ENCODE measurements at regions not wholly inside any gene's neighbourhood (a gene's known extent, or its start where the extent isn't known, plus 50 kb on each side); places are given as distances from the start of the nearest gene placed in this dataset.

DNA sequence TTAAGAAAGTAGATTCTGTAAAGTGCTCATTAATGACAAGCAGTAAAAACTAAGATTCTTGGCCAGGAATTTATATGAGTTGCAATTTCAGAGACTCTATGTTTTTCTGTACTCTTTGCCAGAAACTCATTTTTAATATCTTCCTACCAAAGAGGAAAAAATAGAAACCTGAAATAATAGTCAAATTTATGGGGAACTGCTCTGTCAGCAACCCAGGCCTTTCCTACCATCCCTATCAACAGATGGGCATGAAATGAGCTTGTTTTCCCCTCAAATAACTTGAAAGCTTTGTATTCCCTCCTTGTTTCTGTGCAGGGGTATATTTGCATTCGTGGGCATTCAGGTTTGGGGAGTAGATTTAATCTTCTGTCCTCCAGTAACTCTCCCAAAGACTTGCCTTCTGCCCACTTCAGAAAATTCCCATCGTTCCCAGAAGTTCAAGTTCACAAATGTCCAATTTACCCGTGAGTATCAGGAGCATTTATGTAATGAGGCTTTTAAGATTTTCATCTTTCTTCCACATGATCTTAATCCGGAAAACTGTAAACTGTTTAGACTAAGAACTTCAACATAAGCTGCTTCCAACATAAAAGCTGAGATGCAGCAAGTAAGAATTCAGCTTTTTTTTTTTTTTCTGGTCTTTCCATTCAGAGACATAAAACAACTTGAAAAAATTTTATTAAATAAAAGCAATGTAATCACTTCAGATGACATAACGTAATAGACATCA lies 363.1 kb downstream of the EFNB2 start:
- no peak for DNase-seq (ENCODE audit: low spot score)

DNA sequence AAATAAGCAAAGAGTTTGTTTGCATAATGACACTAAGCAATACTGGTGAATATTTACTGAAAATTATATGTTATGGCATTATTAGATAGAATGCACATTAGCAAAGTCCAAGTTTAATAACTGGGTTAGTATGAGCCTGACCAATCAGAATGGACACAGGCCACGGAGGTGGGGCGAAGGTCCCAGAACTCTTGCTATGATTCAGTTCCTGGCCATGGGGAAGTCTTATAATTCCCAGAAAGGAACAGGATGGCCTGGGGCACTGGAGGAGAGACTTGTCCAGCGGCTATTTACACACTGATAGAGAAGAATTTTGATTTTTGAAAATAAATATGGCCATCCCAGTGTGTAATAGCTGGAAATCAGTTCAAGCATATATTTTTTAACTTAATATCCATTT lies 372.0 kb downstream of the EFNB2 start:
- DNase-seq (ENCODE audit: low spot score), result no peak

DNA sequence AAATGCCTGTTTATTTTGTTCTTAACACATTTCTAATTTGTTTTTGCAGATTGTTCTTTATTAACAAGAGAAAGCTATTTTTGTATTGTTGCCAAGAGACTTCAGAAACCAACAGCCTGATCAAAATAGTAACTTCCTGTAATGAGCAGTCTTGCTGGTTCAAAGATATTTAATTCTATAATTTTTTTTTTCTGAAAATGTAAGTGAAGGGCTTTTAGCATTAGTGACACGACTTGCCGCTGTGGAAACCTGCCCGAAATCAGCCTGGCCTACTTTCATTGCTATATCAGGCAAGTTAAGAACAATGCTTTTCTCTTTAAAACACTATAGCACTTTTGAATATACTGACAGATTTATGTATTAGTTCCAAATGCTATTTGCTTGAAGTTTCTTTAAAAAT lies 374.3 kb downstream of the EFNB2 start:
- no peak for DNase-seq (ENCODE audit: low spot score)

DNA sequence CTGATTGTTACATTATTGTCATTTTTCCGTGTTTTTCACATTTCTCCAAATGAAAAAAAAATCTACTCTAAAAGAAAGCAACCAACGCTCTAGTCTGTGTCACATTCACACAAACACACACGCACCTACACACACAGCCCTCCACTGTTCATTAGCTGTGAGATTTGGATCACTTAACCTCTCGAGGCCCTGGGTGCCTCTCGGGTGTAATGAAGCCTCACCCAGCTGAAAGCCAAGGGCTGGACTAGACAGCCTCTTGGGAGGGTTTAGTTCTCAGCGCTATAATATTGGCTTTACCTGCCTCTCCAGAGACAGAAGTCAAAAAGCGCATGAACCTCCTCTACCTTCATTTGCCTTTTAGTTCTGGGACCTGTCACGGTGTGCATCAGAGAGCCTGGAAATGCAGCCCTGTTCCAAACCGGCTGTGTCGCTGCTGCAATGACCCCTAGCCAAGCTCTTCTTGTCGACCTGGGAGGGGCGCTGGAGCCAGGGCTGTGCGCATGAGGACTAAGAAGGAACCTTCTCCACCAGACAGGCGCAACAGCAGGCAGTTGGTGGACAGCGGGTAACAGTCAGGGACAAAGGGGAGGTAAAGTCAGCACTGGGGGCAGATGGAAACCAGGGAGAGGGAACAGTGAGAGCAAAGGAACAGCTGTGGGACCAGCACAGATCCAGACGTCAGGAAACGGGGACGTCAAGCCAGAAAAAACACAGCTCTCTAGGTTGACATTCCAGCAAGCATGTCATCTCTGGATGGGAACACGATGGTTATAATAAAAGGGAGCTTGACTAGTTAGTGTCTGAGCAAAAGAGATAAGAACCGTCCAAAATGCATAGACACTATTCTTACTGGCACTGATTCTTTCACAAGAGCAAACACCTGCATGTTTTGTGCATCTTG lies 375.9 kb downstream of the EFNB2 start:
- DNase-seq (ENCODE audit: low spot score), result no peak

GRCh38 chr13:106156468-106156867 lies 379.0 kb downstream of the EFNB2 start:
- DNase-seq (ENCODE audit: low spot score), result peak; percentile 6

DNA sequence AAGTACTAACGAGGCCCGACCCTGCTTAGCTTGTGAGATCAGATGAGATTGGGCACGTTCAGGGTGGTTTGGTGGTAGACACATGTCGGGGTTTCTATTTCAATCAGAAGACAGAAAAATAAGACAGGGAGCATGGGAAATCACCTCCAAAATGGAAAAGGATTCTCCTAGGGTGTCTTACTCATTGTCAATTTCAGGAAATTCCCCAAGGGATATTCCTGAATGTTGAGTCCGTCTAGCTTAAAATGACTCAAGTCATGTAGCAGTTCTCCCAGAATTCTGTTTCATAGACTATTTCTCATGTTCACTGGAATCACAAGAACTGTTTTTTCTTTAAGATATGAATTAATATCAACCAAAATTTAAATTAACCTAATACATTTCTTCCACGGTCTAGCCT lies 380.1 kb downstream of the EFNB2 start:
- no peak for DNase-seq (ENCODE audit: low spot score)

- DNase-seq (ENCODE audit: low spot score), result no peak
Observed at GRCh38 chr13:106153876-106154275, 381.6 kb downstream of the EFNB2 start.

DNA sequence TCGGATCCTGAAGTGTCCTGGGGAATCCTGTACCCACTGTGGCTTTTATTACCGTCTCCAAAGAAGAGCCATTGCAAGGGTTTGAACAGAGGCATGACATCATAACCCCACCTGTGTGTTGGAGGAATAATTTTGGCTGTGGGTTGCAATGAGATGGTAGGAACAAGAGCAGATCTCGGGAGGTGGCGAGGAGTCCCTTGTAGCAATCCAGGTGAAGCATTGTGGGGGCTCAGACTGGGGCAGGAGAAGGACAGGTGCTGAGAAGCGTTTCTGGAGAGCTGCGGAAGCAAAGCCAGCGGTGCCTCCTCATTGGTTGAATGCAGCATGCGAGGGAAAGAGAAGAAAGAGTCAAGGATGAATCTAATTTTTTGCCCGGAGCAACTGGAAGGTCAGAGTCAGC lies 382.4 kb downstream of the EFNB2 start:
- no peak for DNase-seq (ENCODE audit: low spot score)

DNA sequence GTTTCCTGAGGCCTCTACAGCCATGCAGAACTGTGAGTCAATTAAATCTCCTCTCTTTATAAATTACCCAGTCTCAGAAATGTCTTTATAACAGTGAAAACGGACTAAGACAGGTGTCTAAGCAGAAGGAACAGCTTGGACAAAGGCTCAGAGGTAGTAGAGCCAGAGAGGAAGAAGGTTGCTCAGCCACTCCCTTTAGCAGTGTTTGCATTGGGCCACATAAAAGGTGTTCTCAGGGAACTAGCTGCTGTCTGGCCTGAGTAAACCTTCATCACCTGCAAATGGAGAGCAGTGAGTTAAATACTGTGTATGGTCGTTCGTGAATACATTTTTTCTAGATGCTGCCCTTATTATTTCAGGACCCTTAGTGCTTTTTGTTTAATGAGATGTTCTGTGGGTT lies 383.4 kb downstream of the EFNB2 start:
- DNase-seq (ENCODE audit: low spot score), result no peak

DNA sequence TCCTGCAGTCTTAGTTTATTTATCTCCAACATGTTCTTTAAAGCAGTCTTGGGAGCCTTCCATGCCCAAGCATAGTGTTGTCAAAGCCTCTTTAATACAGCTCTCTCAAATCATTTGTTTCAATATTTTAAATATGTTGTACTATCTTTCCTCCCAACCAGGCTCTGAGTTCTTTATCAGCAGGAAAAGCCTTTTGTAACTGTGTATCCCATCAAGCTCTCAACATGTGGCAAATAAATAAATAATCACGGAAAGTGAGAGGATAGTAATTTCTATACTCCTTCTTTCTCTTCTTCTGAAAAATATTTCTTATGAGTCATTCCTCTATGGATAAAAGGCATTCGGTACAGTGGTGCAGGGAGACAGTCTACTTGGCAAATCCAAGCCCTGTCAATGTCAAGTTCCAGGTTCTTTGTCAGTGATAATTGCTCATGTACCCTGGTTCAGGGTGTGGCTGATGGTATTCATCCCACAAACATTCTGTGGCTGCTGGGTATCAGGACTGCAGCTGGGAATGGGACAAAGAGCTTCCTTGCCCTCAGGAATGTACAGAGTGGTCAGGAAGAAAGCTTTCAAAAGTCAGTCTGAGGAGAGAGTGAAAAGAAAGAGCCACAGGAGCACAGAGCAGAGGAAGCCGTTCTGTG lies 384.3 kb downstream of the EFNB2 start:
- peak; percentile 66 for DNase-seq (ENCODE audit: low spot score)

DNA sequence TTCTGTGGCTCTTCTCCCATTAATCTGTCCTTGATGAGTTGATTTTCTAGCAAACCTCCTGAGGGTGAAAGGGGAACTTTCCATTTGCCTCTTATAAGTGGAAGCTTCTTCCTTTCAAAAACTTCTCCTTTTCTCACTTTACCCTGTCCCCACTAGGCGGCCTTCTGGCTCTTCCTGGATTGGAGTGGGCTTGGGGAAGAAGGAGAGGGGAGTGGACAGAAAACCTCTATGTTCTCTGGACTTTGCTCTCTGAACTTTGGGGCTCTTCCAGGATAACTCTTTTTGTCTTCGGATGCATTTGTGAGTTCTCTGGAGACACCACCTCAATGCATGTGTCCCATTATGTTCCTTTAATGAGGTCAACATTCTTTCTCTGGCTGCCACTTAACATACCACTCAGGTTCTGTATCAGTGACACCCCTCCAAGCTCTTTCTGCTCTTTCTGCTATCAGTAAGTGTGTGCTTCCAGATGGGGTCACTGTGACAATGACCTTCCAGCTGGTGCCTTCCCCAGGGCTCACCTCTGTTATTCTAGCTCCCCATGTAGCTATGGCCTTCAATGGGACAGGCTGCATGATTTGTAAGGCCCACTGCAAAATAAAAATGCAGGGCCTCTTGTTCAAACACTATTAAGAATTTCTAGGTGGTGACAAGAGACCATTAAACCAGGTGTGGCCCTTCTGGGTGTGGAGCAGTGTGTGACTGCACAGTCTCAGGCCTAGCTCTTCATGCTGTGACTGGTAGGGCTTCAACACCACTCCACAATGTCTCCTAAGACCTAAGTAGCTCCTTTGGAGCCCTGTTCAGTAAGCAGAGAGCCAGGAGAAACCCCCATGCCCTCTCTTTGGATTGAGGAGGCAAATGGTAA lies 389.2 kb downstream of the EFNB2 start:
- no peak for DNase-seq (ENCODE audit: low spot score)

GRCh38 chr13:106145070-106145469 lies 390.4 kb downstream of the EFNB2 start:
- no peak for DNase-seq (ENCODE audit: low spot score)

GRCh38 chr13:106143930-106144709 lies 391.3 kb downstream of the EFNB2 start:
- no peak for DNase-seq (ENCODE audit: low spot score)

GRCh38 chr13:106143392-106143791 lies 392.1 kb downstream of the EFNB2 start:
- DNase-seq (ENCODE audit: low spot score), result no peak

GRCh38 chr13:106140476-106140875 lies 395.0 kb downstream of the EFNB2 start:
- DNase-seq (ENCODE audit: low spot score), result no peak

GRCh38 chr13:106139942-106140341 lies 395.5 kb downstream of the EFNB2 start:
- DNase-seq (ENCODE audit: low spot score), result no peak

GRCh38 chr13:106139377-106139776 lies 396.1 kb downstream of the EFNB2 start:
- DNase-seq (ENCODE audit: low spot score), result no peak

DNA sequence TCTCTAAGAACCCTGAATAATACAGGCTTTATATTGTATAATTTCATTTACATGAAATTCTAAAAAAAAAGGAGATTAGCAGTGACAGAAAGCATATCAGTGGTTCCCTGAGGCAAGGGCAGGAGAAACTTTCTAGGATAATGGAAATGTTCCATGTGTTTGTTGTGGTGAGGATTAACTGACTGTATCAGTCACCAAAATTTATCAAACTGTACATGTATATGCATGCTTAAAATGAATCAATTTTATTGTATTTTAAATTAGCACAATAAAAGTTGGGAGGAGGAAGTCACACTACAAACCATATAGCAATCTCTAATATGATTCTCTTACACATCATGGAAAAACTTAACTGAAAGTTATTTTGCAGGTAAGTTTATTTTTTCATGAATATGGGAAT lies 396.8 kb downstream of the EFNB2 start:
- no peak for DNase-seq (ENCODE audit: low spot score)

GRCh38 chr13:106133025-106133424 lies 402.4 kb downstream of the EFNB2 start:
- DNase-seq (ENCODE audit: low spot score), result no peak

- DNase-seq (ENCODE audit: low spot score), result no peak
Observed at GRCh38 chr13:106132216-106132615, 403.2 kb downstream of the EFNB2 start.

DNA sequence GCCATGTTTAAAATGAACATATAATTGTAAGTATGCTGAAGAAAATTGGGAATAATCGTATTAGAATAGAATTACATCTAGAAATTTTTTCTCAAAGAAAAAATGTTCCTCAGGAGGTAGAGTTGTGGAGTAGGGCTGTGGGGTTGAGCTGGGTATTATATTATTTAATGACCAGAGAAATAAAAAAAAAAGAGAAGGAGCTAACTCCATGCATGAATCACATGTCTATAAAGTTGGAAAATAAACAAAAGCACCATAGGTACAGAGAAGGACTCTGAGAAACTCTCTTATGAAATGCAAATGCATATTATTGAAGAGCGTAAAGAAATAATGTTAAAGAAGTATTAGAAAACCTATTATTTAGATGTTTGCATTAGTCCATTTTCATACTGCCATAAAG lies 405.5 kb downstream of the EFNB2 start:
- no peak for DNase-seq (ENCODE audit: low spot score)
